ENCODE measurements at regions not wholly inside any gene's neighbourhood (a gene's known extent, or its start where the extent isn't known, plus 50 kb on each side); places are given as distances from the start of the nearest gene placed in this dataset.
A peak's percentile ranks its signal among the peaks of the same experiment; 100 is the strongest.

DNA sequence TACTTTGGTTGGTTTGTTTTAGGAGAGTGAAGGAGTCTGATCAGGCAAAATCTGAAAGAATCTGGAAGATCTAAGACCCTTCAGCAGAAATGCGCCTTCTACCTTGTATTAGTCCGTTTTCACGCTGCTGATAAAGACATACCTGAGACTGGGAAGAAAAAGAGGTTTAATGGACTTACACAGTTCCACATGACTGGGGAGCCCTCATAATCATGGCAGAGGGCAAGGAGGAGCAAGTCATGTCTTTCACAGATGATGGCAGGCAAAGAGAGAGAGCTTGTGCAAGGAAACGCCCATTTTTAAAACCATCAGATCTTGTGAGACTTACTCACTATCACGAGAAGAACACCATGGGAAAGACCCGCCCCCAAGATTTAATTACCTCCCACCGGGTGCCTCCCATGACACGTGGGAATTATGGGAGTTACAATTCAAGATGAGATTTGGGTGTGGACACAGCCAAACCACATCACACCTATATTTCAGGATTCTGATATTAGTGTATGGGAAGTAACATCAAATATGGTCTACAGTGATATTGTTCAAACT, 99.3 kb downstream of the GLUL start (continued):
- TF ChIP-seq DPF2 (IDR thresholded peaks at IDR 0.05) (peak; percentile 40; the same call in 1 of the 2 replicates), ZNF232 (CRISPR knock-in tag; IDR thresholded peaks at IDR 0.05) (no peak), SMARCA4 (IDR thresholded peaks at IDR 0.05) (no peak), ETV1 (tag; conservative IDR thresholded peaks at IDR 0.05; ENCODE audit: low read depth) (no peak), ARNT (IDR thresholded peaks at IDR 0.05) (0 out of 4 replicates have a peak, but pooled peaks of 1 of the 2 experiments have one; percentile 22), NRF1 (conservative IDR thresholded peaks at IDR 0.05 in 1 of 2, IDR thresholded peaks at IDR 0.05 in 1 of 2) (0 out of 4 replicates have a peak, but pooled peaks of 1 of the 2 experiments have one; percentile 27), NFRKB (IDR thresholded peaks at IDR 0.05; ENCODE audit: low read depth) (peak; percentile 68; the same call in 1 of the 2 replicates), LARP7 (IDR thresholded peaks at IDR 0.05) (no peak), EP400 (IDR thresholded peaks at IDR 0.05) (peak; percentile 45), PYGO2 (tag; IDR thresholded peaks at IDR 0.05) (no peak), RFX1 (IDR thresholded peaks at IDR 0.05) (no peak), ZNF57 (CRISPR knock-in tag; IDR thresholded peaks at IDR 0.05) (no peak), FOXA1 (IDR thresholded peaks at IDR 0.05; ENCODE audit: borderline replicate concordance) (no peak), PURB (CRISPR knock-in tag; IDR thresholded peaks at IDR 0.05; ENCODE audit: low read depth) (no peak)
- TF ChIP-seq, protein P1, sequence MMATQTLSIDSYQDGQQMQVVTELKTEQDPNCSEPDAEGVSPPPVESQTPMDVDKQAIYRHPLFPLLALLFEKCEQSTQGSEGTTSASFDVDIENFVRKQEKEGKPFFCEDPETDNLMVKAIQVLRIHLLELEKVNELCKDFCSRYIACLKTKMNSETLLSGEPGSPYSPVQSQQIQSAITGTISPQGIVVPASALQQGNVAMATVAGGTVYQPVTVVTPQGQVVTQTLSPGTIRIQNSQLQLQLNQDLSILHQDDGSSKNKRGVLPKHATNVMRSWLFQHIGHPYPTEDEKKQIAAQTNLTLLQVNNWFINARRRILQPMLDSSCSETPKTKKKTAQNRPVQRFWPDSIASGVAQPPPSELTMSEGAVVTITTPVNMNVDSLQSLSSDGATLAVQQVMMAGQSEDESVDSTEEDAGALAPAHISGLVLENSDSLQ (IDR thresholded peaks at IDR 0.05) = peak; percentile 71
- TF ChIP-seq, protein P2, sequence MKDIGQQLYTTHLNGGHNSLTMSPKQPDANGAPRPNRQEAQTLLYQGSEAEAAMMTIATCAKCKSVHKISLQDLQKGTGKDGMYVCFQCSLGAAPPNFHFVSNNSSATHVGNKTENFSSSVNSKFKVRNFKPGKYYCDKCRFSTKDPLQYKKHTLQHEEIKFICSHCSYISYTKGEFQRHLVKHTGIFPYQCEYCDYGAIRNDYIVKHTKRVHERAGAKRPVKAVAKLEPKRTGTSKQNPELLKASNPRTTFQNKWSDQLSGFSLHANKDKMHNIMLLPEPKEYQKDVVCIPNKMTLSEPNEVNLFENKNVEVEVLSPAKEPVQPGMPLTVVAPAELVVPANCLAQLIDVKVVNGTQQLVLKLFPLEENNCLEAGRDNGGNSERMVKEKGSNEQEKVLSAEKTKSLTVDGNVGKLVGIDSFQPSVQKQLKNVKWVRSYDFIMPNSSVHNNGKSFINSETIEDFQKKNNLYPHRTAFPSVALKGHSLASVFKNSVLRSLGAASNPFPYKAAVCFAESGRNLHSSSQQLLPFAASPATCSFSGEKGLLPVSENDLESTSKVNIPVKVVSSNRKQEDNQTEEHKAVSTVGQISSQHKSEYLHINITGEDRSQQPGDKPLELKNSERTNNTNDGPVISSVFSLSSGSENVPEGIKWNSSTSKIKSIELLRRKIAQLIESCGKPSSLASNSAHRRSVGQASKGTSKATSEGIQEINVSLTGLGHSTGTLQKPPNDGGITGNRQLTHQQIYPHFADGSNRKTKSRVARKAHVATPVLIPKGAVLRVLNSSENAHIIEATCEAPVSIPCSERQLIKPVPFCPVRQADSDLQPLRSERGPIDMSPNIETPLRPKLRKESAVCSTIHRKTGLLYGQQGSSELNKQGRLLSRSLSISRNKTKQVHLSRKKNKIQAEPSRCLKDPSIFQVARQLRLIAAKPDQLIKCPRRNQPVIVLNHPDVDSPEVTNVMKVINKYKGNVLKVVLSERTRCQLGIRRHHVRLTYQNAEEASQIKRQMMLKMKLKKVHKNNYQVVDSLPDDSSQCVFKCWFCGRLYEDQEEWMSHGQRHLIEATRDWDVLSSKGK (CRISPR knock-in tag; IDR thresholded peaks at IDR 0.05) = no peak

Data from K562 (cell line).